Small intestine (tissue), 7 donors: ENCODE measurements at regions not wholly inside any gene's neighbourhood (a gene's known extent, or its start where the extent isn't known, plus 50 kb on each side); places are given as distances from the start of the nearest gene placed in this dataset.

Source experiments
- DNase-seq, 2 donors: peaks; one replicate each; pipeline versions ENCODE4 v3.0.0 to v3.0.0-alpha.2; 2013
- FAIRE-seq: peaks from 2 replicates; lab custom pipeline; 2012; peaks lifted over from hg19 to GRCh38; lab: Jason Lieb, UNC
- H3K27ac ChIP-seq, 3 donors: one replicate each; pipeline ENCODE4 v1.5.1; 2013; ENCODE audit warnings: low read length in 2 of 3, mild to moderate bottlenecking in 2 of 3, control low read depth in 1 of 3, inconsistent platforms in 1 of 3, low read depth in 1 of 3, moderate library complexity in 1 of 3
- H3K27me3 ChIP-seq, 3 donors: one replicate each; pipeline ENCODE4 v1.6.1; 2013; ENCODE audit warnings: low read length in 3 of 3, inconsistent platforms in 1 of 3; ENCODE audit not compliant: control insufficient read depth in 3 of 3, insufficient read depth in 3 of 3
- H3K36me3 ChIP-seq, 3 donors: one replicate each; pipeline ENCODE4 v1.6.1; 2013; ENCODE audit warnings: low read length in 3 of 3, inconsistent platforms in 1 of 3, low read depth in 1 of 3, mild to moderate bottlenecking in 1 of 3, moderate library complexity in 1 of 3; ENCODE audit not compliant: control insufficient read depth in 3 of 3, insufficient read depth in 2 of 3
- H3K4me1 ChIP-seq, 3 donors: one replicate each; pipeline ENCODE4 v1.6.1; 2013; ENCODE audit warnings: low read length in 2 of 3, inconsistent platforms in 1 of 3, low read depth in 1 of 3, mild to moderate bottlenecking in 1 of 3, moderate library complexity in 1 of 3; ENCODE audit not compliant: control insufficient read depth in 3 of 3, insufficient read depth in 2 of 3
- H3K4me3 ChIP-seq, 3 donors: one replicate each; pipeline ENCODE4 v1.5.1; 2013; ENCODE audit warnings: low read length in 3 of 3, control low read depth in 1 of 3, inconsistent platforms in 1 of 3, low read depth in 1 of 3, mild to moderate bottlenecking in 1 of 3, moderate library complexity in 1 of 3
- H3K9me3 ChIP-seq, 2 donors: one replicate each; pipeline ENCODE4 v1.6.1; 2013; ENCODE audit warnings: low read depth in 1 of 2, low read length in 1 of 2; ENCODE audit not compliant: control insufficient read depth in 2 of 2, insufficient read depth in 1 of 2
- WGBS, 3 donors: extraction: QIAGEN DNeasy Blood & Tissue Kit; methylation state at CpG; one replicate each; pipeline ENCODE4 v1.1.7; 2013; 5-methylcytosine and 5-hydroxymethylcytosine counted together
- donor health status: healthy with polysubstance abuse.
- donor health status: control.
- donor health status: control.
- donor health status: Bipolar disorder and iron deficiency.
- donor health status: healthy.

GRCh38 chr4:65976287-65976686, 306.0 kb upstream of the EPHA5 start:
- Histone ChIP-seq H3K4me1 (no peaks in the 10 kb centered on the region), H3K27ac (no peak overlapping the region), H3K36me3 (no peaks in the 10 kb centered on the region), H3K9me3 (peaks cover 0 to 9% of the 10 kb centered on the region in 2 donors), H3K4me3 (no peak overlapping the region), H3K27me3 (no peaks in the 10 kb centered on the region)
- 76 to 85% (median 76%) methylated on average over 2 of the region's 2 CpGs for WGBS, 3 donors
- DNase-seq, result no peak
- FAIRE-seq, result no peak

GRCh38 chr4:65973186-65973585, 302.9 kb upstream of the EPHA5 start:
- Histone ChIP-seq H3K9me3 (peaks cover 0 to 6% of the 10 kb centered on the region in 2 donors), H3K27ac (no peak overlapping the region), H3K27me3 (no peaks in the 10 kb centered on the region), H3K4me3 (no peak overlapping the region), H3K36me3 (no peaks in the 10 kb centered on the region), H3K4me1 (no peaks in the 10 kb centered on the region)
- 63 to 78% (median 64%) methylated on average over 9 of the region's 9 CpGs for WGBS, 3 donors
- FAIRE-seq, result no peak
- no peak for DNase-seq

GRCh38 chr4:65971686-65972085, 301.4 kb upstream of the EPHA5 start:
- 48 to 70% (median 54%) methylated on average over 2 of the region's 2 CpGs for WGBS, 3 donors
- Histone ChIP-seq H3K9me3 (no peaks in the 10 kb centered on the region), H3K27ac (no peak overlapping the region), H3K4me3 (no peak overlapping the region), H3K4me1 (no peaks in the 10 kb centered on the region), H3K36me3 (no peaks in the 10 kb centered on the region), H3K27me3 (no peaks in the 10 kb centered on the region)
- FAIRE-seq, result no peak
- no peak for DNase-seq

- Histone ChIP-seq H3K36me3 (no peaks in the 10 kb centered on the region), H3K27ac (no peak overlapping the region), H3K27me3 (no peaks in the 10 kb centered on the region), H3K4me1 (no peaks in the 10 kb centered on the region), H3K9me3 (no peaks in the 10 kb centered on the region), H3K4me3 (no peak overlapping the region)
- no peak for DNase-seq
- FAIRE-seq, result no peak
- WGBS, 3 donors, result 65 to 78% (median 65%) methylated on average over 7 of the region's 7 CpGs
These were observed 298.7 kb upstream of the EPHA5 start for GRCh38 chr4:65968831-65969558.

GRCh38 chr4:65960751-65961150, 290.5 kb upstream of the EPHA5 start:
- FAIRE-seq, result no peak

GRCh38 chr4:65954416-65954815, 284.1 kb upstream of the EPHA5 start:
- H3K27ac ChIP-seq, result no peak overlapping the region
- no peaks in the 10 kb centered on the region for H3K36me3 ChIP-seq
- H3K27me3 ChIP-seq, result no peaks in the 10 kb centered on the region
- FAIRE-seq (no peak), DNase-seq (no peak)
- no peaks in the 10 kb centered on the region for H3K4me1 ChIP-seq
- H3K9me3 ChIP-seq, result no peaks in the 10 kb centered on the region
- H3K4me3 ChIP-seq, result no peak overlapping the region
- 83 to 94% (median 92%) methylated on average over 1 of the region's 1 CpG for WGBS, 3 donors

More at GRCh38 chr4:65960751-65961150, 290.5 kb upstream of the EPHA5 start:
- H3K27ac ChIP-seq, result no peak overlapping the region
- H3K36me3 ChIP-seq, result no peaks in the 10 kb centered on the region
- no peaks in the 10 kb centered on the region for H3K9me3 ChIP-seq
- DNase-seq, result no peak
- no peaks in the 10 kb centered on the region for H3K27me3 ChIP-seq
- no peaks in the 10 kb centered on the region for H3K4me1 ChIP-seq
- H3K4me3 ChIP-seq, result no peak overlapping the region
- 37 to 40% (median 38%) methylated on average over 1 of the region's 1 CpG for WGBS, 3 donors

GRCh38 chr4:65951177-65951576, 280.9 kb upstream of the EPHA5 start:
- H3K27ac ChIP-seq, result no peak overlapping the region
- no peaks in the 10 kb centered on the region for H3K36me3 ChIP-seq
- FAIRE-seq (no peak), DNase-seq (no peak)
- H3K9me3 ChIP-seq, result no peaks in the 10 kb centered on the region
- H3K4me1 ChIP-seq, result no peaks in the 10 kb centered on the region
- WGBS, 3 donors, result 81 to 84% (median 84%) methylated on average over 1 of the region's 1 CpG
- no peaks in the 10 kb centered on the region for H3K27me3 ChIP-seq
- no peak overlapping the region for H3K4me3 ChIP-seq

GRCh38 chr4:65943076-65943475, 272.8 kb upstream of the EPHA5 start:
- no peak for FAIRE-seq
- H3K27ac ChIP-seq, result no peak overlapping the region
- no peak for DNase-seq
- H3K27me3 ChIP-seq, result no peaks in the 10 kb centered on the region
- H3K9me3 ChIP-seq, result no peaks in the 10 kb centered on the region
- H3K4me1 ChIP-seq, result no peaks in the 10 kb centered on the region
- WGBS, 3 donors, result 45 to 59% (median 54%) methylated on average over 2 of the region's 2 CpGs
- H3K36me3 ChIP-seq, result no peaks in the 10 kb centered on the region
- no peak overlapping the region for H3K4me3 ChIP-seq

- no peak for FAIRE-seq
- Histone ChIP-seq H3K4me1 (no peaks in the 10 kb centered on the region), H3K27ac (no peak overlapping the region), H3K4me3 (no peak overlapping the region), H3K27me3 (no peaks in the 10 kb centered on the region), H3K36me3 (no peaks in the 10 kb centered on the region), H3K9me3 (peaks cover 0 to 4% of the 10 kb centered on the region in 2 donors)
- DNase-seq, result no peak
- 52 to 70% (median 59%) methylated on average over 4 of the region's 4 CpGs for WGBS, 3 donors
These were observed 254.6 kb upstream of the EPHA5 start for GRCh38 chr4:65924843-65925242.
